ENCODE measurements at regions not wholly inside any gene's neighbourhood (a gene's known extent, or its start where the extent isn't known, plus 50 kb on each side); places are given as distances from the start of the nearest gene placed in this dataset.
"Not testable (repeated sequence)": the region's sequence is repeated elsewhere in the genome, so short reads cannot be mapped to it uniquely, and the experiment has no call there.

DNA sequence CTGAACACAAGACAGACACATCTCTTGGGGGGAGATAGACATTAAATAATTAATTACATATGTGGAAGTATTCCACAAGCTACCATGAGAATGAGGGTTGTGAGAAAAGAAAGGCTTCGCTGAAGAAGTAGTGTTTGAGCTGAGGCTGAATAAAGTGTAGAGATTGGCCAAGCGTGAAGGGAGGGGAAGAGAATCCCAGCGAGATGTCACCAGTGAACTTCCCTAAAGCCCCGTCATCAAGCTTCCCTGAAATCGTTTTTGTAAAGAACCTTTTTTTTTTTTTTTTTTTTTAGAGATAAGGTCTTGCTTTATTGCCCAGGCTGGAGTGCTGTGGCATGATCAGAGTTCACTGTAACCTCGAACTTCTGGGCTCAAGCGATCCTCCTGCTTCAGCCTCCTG is 235.2 kb downstream of the KCNRG start:
- DNase-seq (ENCODE audit: low read depth in 3 of 3, low spot score in 2 of 3): no peak

DNA sequence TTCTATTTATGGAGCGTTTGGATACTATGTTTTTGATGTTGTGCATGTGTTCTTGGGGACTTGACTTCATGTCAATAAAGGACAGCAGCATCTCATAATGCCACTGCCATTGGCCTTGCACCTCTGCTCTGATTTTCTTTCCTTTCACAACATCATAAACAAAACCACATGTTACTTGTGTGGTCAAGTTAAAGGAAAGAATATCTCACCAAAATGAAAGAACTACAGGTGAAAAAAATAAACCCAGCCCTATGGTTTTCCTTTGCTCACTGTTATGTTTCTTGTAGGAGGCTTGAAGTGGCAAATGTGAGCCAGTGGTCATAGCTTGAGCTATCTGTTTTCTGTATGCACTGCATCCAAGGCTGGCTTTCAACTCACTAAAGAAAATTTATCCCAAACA is 240.4 kb downstream of the KCNRG start:
- DNase-seq (ENCODE audit: low read depth in 3 of 3, low spot score in 2 of 3): no peak

DNA sequence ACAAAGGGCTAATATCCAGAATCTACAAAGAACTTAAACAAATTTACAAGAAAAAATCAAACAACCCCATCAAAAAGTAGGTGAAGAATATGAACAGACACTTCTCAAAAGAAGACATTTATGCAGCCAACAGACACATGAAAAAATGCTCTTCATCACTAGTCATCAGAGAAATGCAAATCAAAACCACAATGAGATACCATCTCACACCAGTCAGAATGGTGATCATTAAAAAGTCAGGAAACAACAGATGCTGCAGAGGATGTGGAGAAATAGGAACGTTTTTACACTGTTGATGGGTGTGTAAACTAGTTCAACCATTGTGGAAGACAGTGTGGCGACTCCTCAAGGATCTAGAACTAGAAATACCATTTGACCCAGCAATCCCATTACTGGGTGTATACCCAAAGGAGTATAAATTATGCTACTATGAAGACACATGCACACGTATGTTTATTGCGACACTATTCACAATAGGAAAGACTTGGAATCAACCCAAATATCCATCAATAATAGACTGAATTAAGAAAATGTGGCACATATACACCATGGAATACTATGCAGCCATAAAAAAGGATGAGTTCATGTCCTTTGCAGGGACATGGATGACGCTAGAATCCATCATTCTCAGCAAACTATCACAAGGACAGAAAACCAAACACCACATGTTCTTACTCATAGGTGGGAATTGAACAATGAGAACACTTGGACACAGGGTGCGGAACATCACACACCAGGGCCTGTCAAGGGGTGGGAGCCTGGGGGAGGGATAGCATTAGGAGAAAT is 241.5 kb downstream of the KCNRG start:
- not testable (repeated sequence) for DNase-seq (ENCODE audit: low read depth in 3 of 3, low spot score in 2 of 3)

DNA sequence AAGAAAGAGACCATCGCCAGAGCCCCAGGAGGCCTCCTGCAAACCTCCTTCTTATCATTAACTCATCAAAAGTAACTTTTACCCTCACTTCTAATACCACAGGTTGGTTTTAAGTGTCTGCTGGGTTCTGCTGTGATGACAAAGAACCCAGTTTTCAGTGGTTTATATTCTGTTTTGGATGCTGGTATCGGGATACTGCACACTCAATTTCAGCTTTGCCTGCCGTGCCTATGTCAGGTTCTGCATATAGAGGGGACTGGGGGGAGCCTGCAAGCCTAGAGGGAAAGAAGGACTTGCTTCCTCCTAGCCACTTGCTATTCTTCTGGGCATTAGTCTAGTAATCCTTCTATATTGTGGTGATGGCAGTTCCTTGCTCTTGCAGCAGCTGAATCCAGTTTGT is 242.4 kb downstream of the KCNRG start:
- DNase-seq (ENCODE audit: low read depth in 3 of 3, low spot score in 2 of 3): no peak

DNA sequence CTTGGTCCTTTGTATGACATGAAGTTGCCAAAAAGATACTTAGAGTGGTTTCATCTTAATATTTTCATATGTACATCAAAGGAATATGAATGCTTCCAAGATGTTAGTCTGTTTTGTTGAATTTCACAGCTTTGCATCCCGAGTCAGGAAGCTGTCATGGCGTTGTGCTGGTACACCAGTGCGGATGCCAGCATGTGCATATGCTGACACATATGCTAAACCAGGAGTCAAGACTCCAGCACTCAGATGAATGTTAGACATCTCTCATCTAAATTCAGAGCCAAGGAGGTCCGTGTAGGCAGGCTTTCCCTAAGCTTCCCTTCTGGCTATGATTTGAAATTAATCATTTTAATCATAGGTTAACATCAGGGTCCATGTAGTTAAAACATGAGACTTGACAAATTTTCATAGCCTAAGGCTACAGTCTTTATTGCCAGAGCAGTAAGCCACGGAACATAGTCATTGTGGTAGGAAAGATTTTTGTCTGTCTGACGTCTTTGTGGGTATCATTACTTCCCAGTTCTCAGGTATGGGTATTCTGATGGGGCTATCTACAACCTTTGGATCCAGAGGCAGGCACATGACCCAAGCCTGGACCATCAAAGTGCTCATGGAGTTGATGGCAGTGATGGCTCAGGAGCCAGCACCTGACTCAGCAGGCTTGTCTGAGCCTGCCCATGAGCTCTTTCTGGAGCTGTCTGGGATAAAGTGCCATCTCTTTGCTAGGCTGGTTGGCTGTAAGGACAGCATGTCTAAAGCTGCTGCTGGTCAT is 246.1 kb downstream of the KCNRG start:
- no peak for DNase-seq (ENCODE audit: low read depth in 3 of 3, low spot score in 2 of 3)

DNA sequence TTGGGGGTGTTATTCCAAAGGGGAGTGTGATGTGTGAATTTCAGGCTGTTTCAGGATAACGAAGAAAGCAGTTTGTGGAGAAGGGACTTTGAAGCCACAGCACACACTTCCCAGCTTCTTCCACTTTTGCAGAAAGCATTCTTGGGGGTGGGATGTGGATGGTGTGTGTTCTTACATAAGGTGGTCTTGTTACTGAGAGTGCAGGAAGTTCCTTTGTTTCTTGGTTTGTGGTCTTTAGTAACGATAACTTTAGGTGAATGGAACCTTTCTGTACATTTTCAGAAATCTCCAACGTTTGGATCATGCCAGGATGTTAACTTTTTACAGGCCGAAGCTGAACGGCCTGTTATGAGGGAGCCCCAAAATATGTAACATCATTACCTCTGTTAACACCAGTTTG is 251.8 kb downstream of the KCNRG start:
- DNase-seq (ENCODE audit: low read depth in 3 of 3, low spot score in 2 of 3): no peak

DNA sequence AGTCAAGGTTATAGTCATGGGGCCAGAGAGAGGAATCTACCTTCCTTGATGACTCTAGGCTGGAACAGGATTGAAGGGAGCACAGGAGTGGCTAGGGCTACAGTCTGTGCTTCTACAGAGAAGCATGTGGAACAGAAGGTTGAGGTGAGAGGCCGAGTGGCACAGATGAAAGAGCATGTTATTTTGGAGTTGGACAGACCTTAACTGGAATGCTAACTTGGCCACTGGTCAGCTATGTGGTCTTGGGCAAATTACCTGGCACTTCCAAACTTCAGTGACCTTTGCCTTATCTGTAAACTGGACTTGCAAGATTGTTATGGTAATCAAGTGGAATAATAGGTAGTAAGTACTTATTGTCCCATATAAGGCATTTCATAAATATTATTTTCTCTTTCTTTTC is 252.7 kb downstream of the KCNRG start:
- no peak for DNase-seq (ENCODE audit: low read depth in 3 of 3, low spot score in 2 of 3)

DNA sequence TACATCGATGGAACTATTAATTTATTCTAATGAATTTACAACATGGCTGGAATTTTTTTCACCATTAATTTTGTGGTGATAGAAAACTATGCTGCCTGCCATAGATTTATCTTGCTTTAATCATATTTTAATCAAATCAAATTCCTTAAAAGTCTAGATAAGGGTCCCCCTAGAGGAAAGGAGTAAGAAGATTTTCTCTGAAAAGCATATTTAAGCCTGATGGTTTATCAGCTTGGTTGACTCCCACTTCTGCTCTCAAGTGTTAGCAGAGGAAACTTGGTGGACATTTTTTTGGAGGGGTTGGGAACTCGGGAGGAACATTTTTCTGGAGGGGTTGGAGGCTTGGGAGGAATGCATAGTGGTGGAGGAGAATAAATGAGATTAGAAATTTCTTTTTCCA is 253.3 kb downstream of the KCNRG start:
- DNase-seq (ENCODE audit: low read depth in 3 of 3, low spot score in 2 of 3): no peak

DNA sequence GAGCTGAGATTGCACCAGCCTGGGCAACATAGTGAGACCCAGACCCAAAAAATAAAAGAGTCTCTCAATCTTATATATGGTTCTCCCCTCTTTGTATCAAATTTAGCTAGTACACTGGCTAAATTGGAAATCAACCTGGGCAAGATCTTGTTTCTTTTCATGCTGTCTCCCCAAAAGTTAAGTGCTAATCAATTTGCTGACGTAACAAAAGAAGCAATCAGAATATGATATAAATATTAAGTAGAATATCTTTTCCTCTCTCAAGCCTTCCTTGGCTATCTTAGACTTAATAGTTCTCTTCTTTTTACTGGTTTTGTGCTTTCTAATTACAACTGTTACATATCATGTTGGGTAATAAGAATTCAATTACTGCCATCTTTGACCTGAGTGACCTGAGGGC is 258.9 kb downstream of the KCNRG start:
- DNase-seq (ENCODE audit: low read depth in 3 of 3, low spot score in 2 of 3): no peak

DNA sequence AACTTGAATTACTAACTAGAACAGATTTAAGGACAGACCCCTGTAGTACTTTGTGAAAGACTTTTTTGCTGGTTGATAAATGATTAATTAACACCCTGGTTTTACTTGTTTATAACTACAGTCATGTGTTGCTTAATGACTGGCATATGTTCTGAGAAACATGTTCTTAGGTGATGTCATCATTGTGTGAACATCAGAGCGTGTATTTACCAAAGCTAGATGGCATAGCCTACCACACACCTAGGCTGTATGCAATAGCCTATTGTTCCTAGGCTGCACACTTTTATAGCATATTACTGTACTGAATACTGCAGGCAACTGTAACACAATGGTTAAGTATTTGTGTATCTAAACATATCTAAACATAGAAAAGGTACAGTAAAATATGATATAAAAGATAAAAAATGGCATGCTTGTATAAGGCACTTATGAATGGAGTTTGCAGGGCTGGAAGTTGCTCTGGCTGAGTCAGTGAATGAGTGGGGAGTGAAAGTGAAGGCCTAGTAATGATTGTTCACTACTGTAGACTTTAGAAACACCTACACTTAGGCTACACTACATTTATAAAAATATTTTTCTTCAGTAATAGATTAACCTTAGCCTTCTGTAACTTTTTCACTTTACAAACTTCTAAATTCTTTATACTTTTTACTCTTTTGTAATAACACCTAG is 260.3 kb downstream of the KCNRG start:
- no peak for DNase-seq (ENCODE audit: low read depth in 3 of 3, low spot score in 2 of 3)

DNA sequence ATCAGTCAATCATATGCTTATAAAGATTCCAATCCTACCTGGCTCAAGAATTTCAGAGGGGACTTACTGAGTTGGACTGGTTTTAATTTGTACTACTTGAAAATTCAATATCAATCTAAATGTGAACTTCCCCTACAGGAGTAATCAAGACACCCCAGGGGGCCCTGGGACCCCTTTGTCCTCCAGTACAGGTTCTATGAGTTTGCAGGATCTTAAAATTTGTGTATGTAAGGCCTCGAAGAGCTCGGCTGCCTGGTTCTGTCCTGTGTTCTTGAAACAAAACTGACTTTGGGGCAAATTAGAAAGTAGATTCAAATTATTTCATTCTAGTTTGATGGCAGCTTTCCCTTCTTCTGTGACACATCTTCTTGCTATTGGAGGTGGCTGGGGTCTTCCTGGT is 261.3 kb downstream of the KCNRG start:
- DNase-seq (ENCODE audit: low read depth in 3 of 3, low spot score in 2 of 3): no peak

DNA sequence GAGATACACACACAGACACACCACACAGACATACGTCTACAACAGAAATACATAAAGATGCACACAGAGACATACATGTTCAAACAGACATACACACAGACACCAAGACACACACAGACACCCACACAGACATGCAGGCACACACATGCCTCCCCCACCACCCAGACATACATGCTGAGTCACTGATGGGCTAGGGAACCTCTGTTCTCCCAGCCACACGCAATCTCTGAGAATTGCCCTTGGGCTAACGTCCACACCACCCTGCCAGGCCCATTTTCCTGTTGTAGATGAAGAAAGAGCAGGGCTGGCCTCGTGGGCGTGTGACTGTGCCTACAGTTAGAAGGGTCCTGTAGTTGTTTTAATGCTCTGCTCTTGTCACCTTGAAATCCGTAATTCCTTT is 261.9 kb downstream of the KCNRG start:
- DNase-seq (ENCODE audit: low read depth in 3 of 3, low spot score in 2 of 3): no peak

DNA sequence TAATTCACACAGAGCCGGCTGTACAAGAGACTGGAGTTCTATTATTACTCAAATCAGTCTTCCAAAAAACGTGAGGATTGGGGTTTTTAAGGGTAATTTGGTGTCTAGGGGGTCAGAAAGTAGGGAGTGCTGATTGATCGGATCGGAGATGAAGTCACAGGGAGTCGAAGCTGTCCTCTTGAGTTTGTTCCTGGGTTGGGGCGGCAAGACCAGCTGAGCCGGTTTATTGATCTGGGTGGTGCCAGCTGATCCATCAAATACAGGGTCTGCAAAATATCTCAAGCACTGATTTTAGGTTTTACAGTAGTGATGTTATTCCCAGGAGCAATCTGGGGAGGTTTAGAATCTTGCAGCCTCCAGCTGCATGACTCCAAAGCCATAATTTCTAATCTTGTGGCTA is 262.7 kb downstream of the KCNRG start:
- no peak for DNase-seq (ENCODE audit: low read depth in 3 of 3, low spot score in 2 of 3)

DNA sequence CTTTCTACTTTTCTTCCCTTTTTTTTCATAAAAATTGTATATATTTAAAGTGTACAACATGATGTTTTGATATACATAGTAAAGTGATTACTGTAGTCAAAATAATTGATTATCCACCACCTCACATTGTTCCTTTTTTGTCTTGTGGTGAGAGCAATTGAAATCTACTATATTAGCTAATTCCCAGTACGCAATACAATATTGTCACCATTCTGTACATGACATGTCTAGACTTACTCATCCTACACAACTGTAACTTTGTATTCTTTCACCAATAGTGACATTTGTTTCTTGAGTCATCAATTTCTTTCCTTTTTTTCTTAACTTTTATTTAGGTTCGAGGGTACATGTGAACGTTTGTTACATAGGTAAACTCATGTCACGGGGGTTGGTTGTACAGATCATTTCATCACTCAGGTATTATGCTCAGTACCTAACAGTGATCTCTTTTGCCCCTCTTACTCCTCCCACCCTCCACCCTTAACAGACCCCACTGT is 265.2 kb downstream of the KCNRG start:
- no peak for DNase-seq (ENCODE audit: low read depth in 3 of 3, low spot score in 2 of 3)

DNA sequence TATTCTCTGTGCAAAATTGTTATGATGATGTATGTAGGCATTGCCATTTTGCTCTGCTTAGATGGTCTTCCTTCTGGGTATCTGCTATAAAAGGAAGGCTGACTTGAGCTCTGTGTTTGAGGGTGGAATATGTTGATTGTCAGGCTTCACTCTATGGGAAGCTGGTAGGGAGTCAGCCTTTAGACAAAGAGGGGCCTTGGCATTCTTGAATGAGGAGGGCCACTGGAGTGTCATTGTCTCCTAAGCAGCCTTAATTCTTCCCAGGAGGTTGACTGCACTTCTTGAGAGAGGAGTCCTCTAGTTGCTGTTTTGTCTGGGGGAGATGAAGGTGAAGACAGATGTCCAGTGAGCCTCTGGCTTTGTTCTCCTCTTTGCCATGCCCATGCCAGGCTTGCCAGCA is 266.8 kb downstream of the KCNRG start:
- no peak for DNase-seq (ENCODE audit: low read depth in 3 of 3, low spot score in 2 of 3)

DNA sequence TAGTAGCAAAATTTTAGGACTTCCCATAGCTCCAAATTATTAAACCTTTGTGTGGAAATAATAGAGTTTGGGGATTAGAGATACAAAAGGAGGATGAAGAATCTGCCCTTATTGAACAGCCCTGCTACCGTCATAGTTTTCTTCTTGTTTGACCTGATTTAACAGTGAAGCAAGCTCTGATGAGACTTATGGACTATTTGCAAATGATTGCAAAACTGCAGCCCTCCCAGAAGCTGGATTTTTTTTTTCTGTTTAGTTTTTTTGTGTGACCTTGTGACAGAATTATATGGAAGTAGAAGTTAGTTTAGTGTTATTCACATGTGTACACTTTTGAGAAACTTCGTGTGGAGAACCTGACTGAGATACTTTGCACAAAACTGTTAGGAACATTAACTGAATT is 267.8 kb downstream of the KCNRG start:
- no peak for DNase-seq (ENCODE audit: low read depth in 3 of 3, low spot score in 2 of 3)

DNA sequence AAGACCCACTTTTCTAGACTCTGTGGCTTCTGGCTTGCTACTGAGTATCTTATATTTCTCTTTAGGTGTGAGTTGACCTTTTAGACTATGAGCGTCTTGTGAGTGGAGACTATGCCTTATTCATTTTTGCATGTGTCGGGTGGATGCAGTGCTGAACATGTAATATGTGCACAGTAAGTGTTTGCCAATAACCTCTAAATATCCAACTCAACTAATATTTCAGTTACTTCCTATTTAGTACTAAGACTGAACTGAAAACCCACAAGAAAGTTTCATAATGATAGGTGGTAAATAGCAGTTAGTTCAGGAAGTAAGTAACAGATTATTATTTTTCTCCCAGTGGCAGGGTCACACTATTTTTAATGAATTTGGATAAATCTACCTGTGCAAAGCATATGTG is 269.3 kb downstream of the KCNRG start:
- DNase-seq (ENCODE audit: low read depth in 3 of 3, low spot score in 2 of 3): no peak

DNA sequence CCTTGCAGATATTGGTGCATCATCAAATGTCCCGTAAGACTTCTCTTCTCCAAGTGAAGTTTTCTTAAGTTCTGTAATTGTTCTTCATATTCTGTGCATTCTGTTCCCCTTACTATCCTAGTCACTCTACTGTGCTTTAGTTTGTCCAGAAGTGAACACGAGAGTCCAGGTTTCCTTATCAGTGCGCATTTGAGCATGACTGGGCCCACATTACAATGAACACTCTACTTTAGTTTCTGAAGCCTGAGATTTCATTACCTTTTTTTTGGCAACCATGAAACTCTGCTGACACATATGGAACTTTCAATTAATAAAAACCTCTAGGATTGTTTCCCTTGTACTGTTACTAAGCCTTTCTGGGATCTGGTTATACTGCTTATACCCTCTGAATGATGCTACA is 270.0 kb downstream of the KCNRG start:
- DNase-seq (ENCODE audit: low read depth in 3 of 3, low spot score in 2 of 3): no peak

DNA sequence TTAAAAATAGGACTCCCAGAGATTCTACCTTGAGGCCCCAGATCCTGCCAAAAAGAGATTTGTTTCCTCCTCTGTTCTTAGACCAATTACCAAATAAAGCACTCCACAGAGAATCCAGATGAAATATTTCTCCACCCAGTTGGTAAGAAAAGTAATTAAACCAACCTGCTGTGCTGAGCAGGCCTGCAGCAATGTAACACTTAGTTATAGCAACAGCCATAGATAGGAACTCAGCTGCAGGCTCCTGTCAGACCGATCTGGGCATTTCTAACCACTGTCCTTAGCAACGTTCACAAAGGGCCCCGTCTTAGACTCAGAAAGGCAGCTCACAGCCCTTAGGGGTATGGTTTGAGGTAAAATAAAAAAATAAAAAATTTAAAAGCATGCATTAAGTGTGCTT is 271.1 kb downstream of the KCNRG start:
- DNase-seq (ENCODE audit: low read depth in 3 of 3, low spot score in 2 of 3): no peak

DNA sequence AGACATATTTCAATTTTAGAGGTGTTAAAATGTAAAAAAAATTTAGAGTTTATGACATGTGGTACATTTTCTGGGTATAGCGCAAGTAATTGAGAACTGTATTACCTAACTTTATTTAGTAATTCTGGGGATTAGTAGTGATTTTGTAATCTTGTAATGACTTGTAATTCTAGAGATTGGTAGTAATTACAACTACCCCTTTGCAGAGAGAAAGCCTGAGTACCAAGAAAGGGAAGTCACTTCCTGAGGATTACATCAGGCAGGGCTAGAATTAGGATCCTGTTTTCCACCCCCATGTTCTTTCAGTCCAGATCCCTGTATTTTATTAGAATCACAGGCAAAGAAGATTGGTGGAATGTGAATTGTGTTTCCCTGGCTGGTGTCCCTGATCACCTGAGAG is 274.9 kb downstream of the KCNRG start:
- DNase-seq (ENCODE audit: low read depth in 3 of 3, low spot score in 2 of 3): no peak

DNA sequence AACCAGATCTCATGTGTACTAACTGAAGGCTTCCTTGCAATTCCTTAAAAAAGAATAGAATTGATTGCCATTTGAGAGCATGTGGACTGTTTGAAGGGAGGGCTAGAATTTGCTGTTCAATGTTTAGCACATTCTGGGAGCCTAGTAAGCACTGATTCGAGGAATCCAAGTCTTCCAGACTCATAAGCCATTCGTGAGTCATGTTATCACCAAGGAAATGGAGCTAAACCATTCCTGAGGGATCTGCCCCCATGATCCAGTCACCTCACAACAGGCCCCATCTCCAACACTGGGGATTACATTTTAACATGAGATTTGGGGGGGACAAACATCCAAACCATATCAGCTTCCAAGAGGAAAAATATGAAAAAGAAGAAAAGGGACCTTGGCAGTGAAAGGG is 276.4 kb downstream of the KCNRG start:
- no peak for DNase-seq (ENCODE audit: low read depth in 3 of 3, low spot score in 2 of 3)

DNA sequence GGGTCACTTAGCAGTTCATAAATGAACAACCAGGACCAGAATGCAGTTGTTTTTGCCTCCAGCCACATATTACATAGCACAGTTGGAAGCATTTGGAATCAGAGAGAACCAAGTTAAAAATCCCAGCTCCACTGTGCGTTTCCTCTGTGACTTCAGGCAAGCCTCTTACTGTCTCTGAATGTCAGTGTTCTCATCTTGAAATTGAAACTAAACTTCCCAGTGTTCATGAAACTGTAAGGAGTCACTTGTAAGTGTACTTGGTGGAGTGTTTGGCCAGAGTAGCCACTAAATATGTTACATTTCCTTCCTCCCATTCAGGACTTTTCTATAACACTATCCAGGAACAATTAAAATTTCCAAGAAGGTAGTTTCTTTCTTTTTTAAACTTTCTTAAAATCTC is 276.8 kb downstream of the KCNRG start:
- DNase-seq (ENCODE audit: low read depth in 3 of 3, low spot score in 2 of 3): no peak
